Ovary (tissue), 7 donors: ENCODE measurements at regions not wholly inside any gene's neighbourhood (a gene's known extent, or its start where the extent isn't known, plus 50 kb on each side); places are given as distances from the start of the nearest gene placed in this dataset.

Source experiments
- DNase-seq, 5 donors: peaks; one replicate each; pipeline ENCODE4 v3.0.0-alpha.2; 2019 to 2020
- H3K27ac ChIP-seq, 2 donors: fragments of 200-600 bp; one replicate each; pipeline versions ENCODE4 v1.5.1 to v1.8.0; 2019 to 2022
- H3K27me3 ChIP-seq: fragments of 200-600 bp; one replicate; pipeline ENCODE4 v1.8.0; 2022
- H3K36me3 ChIP-seq: fragments of 200-600 bp; sonication (generic); one replicate; pipeline ENCODE4 v1.5.1; 2019
- H3K4me1 ChIP-seq: one replicate; pipeline ENCODE4 v1.8.1; 2013; ENCODE audit warnings: mild to moderate bottlenecking, moderate library complexity; ENCODE audit not compliant: insufficient read depth
- H3K4me3 ChIP-seq: fragments of 200-600 bp; sonication (generic); one replicate; pipeline ENCODE4 v1.5.1; 2017
- H3K9me3 ChIP-seq, 2 donors: fragments of 200-600 bp in 1 of 2; sonication (generic) in 1 of 2; one replicate each; pipeline versions ENCODE4 v1.5.1 to v1.8.1; 2013 to 2019; ENCODE audit warnings: mild to moderate bottlenecking in 1 of 2, moderate library complexity in 1 of 2
- CTCF ChIP-seq, 3 donors: fragments of 450-650 bp in 2 of 3; fragments of 200-600 bp in 1 of 3; IDR thresholded peaks; one replicate each; pipeline versions ENCODE4 v1.5.1 to v1.8.0; 2016 to 2022; ENCODE audit warnings: antibody characterized with exemption in 3 of 3, mild to moderate bottlenecking in 1 of 3
- EP300 ChIP-seq: sonication (generic); formaldehyde crosslinking; IDR thresholded peaks from one replicate; pipeline ENCODE4 v1.6.1; 2017; ENCODE audit warnings: antibody characterized with exemption
- POLR2A ChIP-seq: fragments of 450-650 bp; IDR thresholded peaks from one replicate; pipeline ENCODE4 v1.6.1; 2017; ENCODE audit warnings: antibody characterized with exemption, mild to moderate bottlenecking, moderate library complexity
- WGBS, 3 donors: extraction: QIAGEN DNeasy Blood & Tissue Kit in 1 of 3; methylation state at CpG; one replicate each; pipeline versions ENCODE4 v1.1.5 to v1.1.7; 2013 to 2017; 5-methylcytosine and 5-hydroxymethylcytosine counted together
- intact Hi-C, 4 donors: fragments of 100-400 bp; cut with DNase I; formaldehyde crosslinking; loops; one replicate each; pipeline versions ENCODE4 v1.11.0 to v1.15.1; 2022 to 2023
- donor health status: DM: no; HTN: no; CAD: no; lungs with moderate emphysema.
- donor health status: DM: no; HTN: no; CAD: no.
- donor health status: Bipolar disorder and iron deficiency.
- donor health status: DM: no; HTN: no; CAD: no.
- donor health status: DM: yes; HTN: yes; CAD: no.

- intact Hi-C loops, result no loop called here
- no peak overlapping the region for H3K27ac ChIP-seq
- 62 to 71% (median 65%) methylated on average over 11 of the region's 11 CpGs for WGBS, 3 donors
- no peak overlapping the region for H3K4me3 ChIP-seq
- H3K4me1 ChIP-seq, result no peaks in the 10 kb centered on the region
- TF ChIP-seq CTCF (IDR thresholded peaks at IDR 0.05) (no peak), EP300 (no peak), POLR2A (no peak)
- DNase-seq, result no peak
- no peaks in the 10 kb centered on the region for H3K27me3 ChIP-seq
- no peaks in the 10 kb centered on the region for H3K9me3 ChIP-seq
- no peaks in the 10 kb centered on the region for H3K36me3 ChIP-seq
These were observed 69.0 kb upstream of the VRK1 start for GRCh38 chr14:96727980-96728717.

DNA sequence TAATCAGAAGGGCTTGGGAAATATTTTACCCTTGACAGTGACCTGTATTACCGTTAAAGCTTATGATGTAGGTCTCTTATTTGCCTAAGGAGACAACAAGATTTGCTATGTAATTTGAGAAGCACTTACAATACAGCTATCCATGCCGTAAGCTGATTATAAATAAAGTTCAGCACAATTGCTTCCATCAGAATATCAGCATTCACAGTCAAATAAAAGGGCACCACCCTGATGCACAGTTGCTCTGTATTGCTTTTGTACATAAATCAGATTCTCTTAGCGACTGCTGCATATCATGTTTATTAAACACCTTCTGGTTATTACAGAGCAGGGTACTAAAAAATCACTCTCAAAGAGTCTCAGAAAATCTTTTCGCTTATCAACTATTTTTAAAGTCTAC is 67.3 kb upstream of the VRK1 start:
- Histone ChIP-seq H3K9me3 (no peaks in the 10 kb centered on the region), H3K27me3 (no peaks in the 10 kb centered on the region), H3K4me1 (no peaks in the 10 kb centered on the region), H3K36me3 (no peaks in the 10 kb centered on the region), H3K27ac (no peak overlapping the region), H3K4me3 (no peak overlapping the region)
- no peak for DNase-seq
- intact Hi-C loops, result no loop called here
- 27 to 44% (median 36%) methylated on average over 4 of the region's 4 CpGs for WGBS, 3 donors
- TF ChIP-seq CTCF (IDR thresholded peaks at IDR 0.05) (no peak), POLR2A (no peak), EP300 (no peak)

DNA sequence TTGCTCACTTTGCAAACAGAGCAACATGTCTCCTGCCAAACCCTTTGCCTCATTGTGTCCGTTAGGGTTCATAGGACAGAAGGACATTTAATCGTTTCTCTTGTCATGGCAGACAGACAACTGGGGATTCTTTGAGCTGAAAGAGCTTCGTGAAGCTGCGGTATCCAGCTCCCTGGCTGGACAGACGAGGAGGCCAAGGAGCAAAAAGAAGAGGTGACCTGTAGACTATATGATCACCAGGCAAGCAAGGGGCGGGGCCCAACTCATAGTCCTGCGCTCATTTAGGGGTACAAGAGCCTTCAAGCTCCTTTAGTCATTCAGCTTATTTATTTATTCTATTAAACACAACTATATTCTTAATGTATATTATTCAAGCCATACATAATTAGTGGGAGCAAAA is 66.8 kb upstream of the VRK1 start:
- H3K36me3 ChIP-seq, result no peaks in the 10 kb centered on the region
- TF ChIP-seq EP300 (no peak), POLR2A (no peak), CTCF (IDR thresholded peaks at IDR 0.05) (no peak)
- WGBS, 3 donors, result 79 to 85% (median 83%) methylated on average over 7 of the region's 7 CpGs
- no peaks in the 10 kb centered on the region for H3K27me3 ChIP-seq
- H3K4me1 ChIP-seq, result no peaks in the 10 kb centered on the region
- intact Hi-C loops, result no loop called here
- no peaks in the 10 kb centered on the region for H3K9me3 ChIP-seq
- no peak overlapping the region for H3K4me3 ChIP-seq
- no peak overlapping the region for H3K27ac ChIP-seq
- DNase-seq, result no peak

GRCh38 chr14:96734076-96734622 is 63.0 kb upstream of the VRK1 start:
- intact Hi-C loops, result no loop called here
- 66 to 71% (median 70%) methylated on average over 7 of the region's 7 CpGs for WGBS, 3 donors
- DNase-seq, result no peak

More at GRCh38 chr14:96734076-96734622, 63.0 kb upstream of the VRK1 start:
- TF ChIP-seq EP300, result no peak
- no peak for TF ChIP-seq POLR2A
- no peak for TF ChIP-seq CTCF (IDR thresholded peaks at IDR 0.05)
- Histone ChIP-seq H3K27me3 (no peaks in the 10 kb centered on the region), H3K36me3 (no peaks in the 10 kb centered on the region), H3K9me3 (no peaks in the 10 kb centered on the region), H3K4me3 (no peak overlapping the region), H3K4me1 (no peaks in the 10 kb centered on the region), H3K27ac (no peak overlapping the region)
